GM18870 (cell line): ENCODE measurements at regions not wholly inside any gene's neighbourhood (a gene's known extent, or its start where the extent isn't known, plus 50 kb on each side); places are given as distances from the start of the nearest gene placed in this dataset.
"Not testable (repeated sequence)": the region's sequence is repeated elsewhere in the genome, so short reads cannot be mapped to it uniquely, and the experiment has no call there.

Experiments used
- ATAC-seq: cut with Tn5 transposase; IDR thresholded peaks from one replicate; pipeline ENCODE4 v1.9.1; 2021; ENCODE audit warnings: moderate library complexity; ENCODE audit not compliant: unreplicated experiment

DNA sequence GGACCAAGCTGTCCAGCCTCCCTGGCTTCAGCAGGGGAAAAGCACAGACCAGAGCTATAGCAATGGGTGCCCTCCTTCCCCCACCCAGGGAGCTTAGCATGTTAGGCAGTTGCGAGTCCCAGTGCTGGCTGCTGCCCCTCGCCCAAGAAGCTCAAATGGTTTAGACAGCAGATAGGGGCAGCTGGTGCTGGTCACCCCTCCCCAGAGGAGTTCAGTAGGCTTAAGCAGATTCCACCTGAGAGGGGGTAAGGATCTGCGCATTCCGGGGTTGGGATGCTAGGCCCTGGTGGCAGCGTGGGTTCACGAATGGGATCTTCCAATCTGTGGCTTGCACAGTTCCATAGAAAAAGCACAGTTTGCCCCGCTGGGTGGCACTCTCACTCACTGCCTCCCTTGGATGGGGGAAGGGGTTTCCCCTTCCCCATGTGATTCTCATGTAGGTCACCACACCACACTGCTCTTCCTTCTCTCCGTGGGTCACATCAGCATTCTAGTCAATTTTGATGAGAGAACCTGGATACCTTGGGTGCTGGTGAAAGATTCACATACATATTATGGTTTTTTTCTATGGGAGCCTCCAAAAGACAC lies 665.6 kb downstream of the C12orf50 start:
- ATAC-seq = no peak

GRCh38 chr12:87349681-87350080 lies 679.5 kb downstream of the C12orf50 start:
- no peak for ATAC-seq

DNA sequence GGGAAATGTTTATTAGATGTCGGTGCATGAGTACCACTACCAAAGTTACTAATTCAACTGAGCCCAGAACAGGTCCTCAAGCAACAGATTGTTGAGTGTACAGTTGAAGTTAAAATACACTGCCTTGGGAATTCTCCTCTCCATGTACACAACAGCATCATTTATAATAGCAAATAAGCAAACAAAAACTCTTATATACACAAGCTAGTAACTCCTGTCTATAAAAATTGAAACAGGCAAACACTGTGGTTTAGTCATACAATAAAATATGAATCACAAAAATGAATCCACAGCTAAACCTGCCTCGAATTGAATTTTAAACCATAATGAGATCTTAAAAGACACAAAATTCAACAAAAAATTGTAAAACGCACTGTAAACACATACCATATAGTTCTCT lies 681.1 kb downstream of the C12orf50 start:
- no peak for ATAC-seq

GRCh38 chr12:87344699-87345098 lies 684.5 kb downstream of the C12orf50 start:
- ATAC-seq = no peak

- ATAC-seq = no peak
Measured at GRCh38 chr12:87338681-87339080, 690.5 kb downstream of the C12orf50 start.

DNA sequence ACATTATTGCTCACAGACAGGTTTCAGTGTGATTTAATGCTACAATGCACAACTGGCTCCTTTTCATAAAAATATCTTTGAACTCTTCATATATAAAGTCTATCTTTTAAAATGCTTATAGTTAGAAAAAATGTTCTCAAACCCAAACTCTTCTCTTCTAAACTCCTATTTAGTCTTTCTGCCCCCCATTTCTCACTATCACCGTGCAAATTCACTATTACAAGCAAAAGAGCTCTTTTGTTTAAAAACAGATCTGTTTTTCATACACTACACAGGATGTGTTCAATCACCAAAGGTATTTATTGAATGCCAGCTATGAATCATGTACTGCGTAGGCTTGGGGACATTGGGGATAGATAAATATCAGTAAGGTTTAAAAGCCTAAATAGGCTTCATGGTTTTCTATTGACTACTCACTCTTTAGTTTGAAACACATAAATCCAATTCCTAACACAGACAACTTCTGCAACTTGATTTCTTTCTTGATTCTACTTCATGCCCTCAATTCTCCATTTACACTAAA lies 692.3 kb downstream of the C12orf50 start:
- ATAC-seq = no peak

- no peak for ATAC-seq
Measured at GRCh38 chr12:87332987-87333726, 696.0 kb downstream of the C12orf50 start.

DNA sequence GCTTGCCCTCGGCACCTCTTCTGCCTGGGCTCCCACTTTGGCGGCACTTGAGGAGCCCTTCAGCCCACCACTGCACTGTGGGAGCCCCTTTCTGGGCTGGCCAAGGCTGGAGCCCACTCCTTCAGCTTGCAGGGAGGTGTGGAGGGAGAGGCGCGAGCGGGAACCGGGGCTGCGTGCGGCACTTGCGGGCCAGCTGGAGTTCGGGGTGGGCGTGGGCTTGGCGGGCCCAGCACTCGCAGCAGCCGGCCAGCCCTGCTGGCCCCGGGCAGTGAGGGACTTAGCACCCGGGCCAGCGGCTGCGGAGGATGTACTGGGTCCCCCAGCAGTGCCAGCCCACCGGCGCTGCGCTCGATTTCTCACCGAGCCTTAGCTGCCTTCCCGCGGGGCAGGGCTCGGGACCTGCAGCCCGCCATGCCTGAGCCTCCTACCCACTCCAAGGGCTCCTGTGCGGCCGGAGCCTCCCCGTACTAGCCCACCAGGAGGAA lies 699.1 kb downstream of the C12orf50 start:
- ATAC-seq = not testable (repeated sequence)

- ATAC-seq = no peak
Measured at GRCh38 chr12:87329076-87329863, 699.9 kb downstream of the C12orf50 start.

- no peak for ATAC-seq
Measured at GRCh38 chr12:87323369-87323768, 705.8 kb downstream of the C12orf50 start.

- no peak for ATAC-seq
Measured at GRCh38 chr12:87320724-87321123, 708.5 kb downstream of the C12orf50 start.

DNA sequence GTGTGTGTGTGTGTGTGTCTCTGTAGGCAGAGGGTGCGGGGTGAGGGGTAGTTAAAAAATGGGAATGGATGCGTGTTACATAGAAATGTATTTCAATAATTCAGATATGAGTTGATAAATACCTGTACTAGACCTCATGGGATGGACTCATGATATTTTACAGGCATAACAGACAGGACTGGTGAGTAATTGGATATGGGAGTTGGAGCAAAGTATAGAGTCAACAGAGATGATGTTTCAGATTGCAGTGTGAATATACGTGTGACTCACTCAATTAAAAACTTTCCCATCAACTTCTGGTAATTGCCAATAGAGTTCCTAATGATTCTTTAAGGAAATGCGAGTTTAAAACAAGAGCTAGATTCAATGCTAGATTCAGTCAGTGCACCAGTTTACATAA lies 711.9 kb downstream of the C12orf50 start:
- no peak for ATAC-seq

DNA sequence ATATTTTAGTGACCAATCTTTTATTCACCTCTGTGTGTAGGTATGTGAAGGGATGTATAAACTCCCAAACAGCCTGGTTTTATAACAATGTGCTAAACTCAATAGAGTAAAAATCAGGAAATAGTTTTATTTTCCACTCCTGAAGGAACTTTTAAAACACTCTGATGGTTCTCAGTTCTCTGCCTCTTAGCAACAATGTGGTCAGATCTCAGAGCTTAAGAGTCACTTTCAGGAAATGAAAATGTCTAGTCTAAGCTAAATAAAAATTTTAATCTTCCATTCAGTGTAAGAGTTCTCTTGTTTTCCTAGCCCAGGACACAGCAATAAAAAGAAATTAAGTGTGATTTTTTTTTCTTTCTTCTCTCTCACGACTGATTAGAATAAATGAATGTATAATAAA lies 718.0 kb downstream of the C12orf50 start:
- ATAC-seq = peak; percentile 60

GRCh38 chr12:87310126-87310525 lies 719.1 kb downstream of the C12orf50 start:
- no peak for ATAC-seq

GRCh38 chr12:87305481-87305880 lies 723.7 kb downstream of the C12orf50 start:
- peak; percentile 59 for ATAC-seq

DNA sequence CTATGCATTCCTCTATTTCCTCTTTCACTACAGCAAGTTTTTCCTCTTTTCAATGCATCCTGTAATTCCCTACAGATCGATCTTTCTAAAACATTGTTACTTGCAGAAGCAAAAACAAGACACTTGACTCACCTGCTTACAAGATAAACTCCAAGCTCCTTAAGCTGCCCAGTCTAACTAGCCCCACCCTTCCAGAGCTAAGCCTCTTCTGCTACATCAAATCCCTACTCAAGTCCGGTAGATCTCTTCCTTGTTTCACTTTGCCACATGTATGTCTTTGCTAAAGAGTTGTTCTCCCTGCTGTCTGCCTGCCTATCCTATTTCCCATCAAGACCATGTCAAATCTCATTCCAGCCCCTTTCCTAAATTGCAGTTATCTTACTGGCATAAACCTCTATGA lies 724.8 kb downstream of the C12orf50 start:
- ATAC-seq = no peak

GRCh38 chr12:87303396-87304012 lies 725.7 kb downstream of the C12orf50 start:
- no peak for ATAC-seq

- no peak for ATAC-seq
Measured at GRCh38 chr12:87302126-87302745, 727.0 kb downstream of the C12orf50 start.

DNA sequence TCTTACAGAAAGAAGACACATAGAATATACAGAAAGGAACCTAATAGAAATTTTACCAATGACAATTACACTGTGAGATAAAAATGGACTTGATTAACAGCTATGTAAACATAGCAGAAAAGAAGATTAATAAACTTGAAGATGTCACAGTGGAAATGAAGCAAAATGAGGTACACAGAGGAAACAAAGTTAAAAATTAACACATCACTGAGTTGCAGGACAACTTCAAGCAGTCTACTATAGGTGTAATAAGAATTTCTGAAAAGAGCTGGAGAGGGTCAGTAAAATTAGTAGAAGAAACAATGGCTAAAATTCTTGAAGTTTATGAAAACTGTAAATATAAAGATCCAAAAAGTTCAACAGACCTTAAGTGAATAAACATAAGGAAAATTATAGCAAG lies 738.7 kb downstream of the C12orf50 start:
- no peak for ATAC-seq

GRCh38 chr12:87283886-87284285 lies 745.3 kb downstream of the C12orf50 start:
- ATAC-seq = no peak

DNA sequence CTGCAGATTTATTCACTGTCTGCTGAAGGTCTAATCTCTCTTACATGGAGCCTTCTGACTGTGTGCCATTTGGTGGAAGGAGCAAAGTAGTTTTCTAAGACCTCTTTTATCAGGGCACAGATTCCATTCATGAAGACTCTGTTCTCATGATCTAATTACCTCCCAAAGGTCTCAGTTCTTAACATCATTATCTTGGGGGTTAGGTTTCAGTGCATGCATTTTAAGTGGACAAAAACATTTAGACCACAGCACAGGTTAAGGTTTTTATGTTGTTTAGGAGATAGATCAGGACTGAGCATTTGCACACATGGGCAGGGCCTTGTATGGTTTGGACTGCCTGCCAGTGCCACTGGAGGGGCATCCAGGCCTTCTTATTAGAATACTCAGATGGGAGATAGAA lies 746.1 kb downstream of the C12orf50 start:
- ATAC-seq = no peak
